ENCODE measurements at regions not wholly inside any gene's neighbourhood (a gene's known extent, or its start where the extent isn't known, plus 50 kb on each side); places are given as distances from the start of the nearest gene placed in this dataset.

DNA sequence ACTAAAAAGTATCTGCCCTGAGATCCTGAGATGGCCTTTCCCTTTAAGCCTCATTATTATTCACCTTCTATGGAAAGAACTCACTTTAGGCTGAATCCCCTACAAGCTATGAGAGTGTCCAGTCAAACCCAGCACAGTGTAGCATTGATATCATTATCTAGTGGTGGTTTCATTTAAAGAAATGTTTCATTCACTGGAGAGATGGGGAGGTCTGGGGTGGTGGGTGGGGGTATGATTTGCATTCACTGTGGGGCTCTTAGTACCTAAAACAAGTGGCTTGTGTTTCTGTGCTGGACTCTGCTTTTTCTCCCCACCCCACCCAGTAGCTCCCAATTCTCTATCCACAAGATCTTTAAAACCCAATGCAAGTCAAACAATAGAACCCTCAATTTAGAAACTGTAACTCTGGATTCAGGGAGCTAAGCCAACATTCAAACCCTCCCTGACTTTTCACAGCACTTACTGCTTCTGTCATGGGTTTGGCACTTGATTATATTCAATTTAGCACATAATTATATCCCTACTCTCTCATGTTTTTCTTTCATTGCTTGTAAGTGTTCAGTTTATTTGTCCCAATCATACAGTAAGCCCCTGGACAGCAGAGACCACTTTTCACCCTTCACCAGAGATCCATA is 310.5 kb upstream of the THBS1 start:
- H3K4me3 ChIP-seq: no peak overlapping the region

DNA sequence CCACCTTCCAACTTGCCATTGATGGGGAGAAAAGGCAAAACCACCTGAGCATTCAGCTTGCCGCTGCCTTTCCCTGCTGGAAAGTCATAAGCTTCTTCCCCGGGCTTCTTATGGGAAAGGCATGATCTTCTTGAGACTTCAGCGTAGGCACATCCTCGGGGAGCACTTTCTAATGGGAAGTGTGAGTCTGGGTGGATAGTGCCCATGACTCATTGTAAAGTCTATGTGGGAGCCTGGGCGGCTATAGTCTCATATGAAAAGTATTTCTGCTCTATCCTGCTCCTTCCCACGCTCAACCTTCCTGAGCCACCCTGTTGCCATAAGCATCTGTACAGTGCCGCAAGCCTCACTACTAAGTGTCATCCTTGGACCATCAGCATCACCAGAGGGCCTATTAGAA is 309.9 kb upstream of the THBS1 start:
- 76% methylated on average over 7 of the region's 7 CpGs for WGBS (ENCODE audit: missing lambda C conversion rate)
- TF ChIP-seq ZSCAN20 (CRISPR knock-in tag; IDR thresholded peaks at IDR 0.05) (no peak), CEBPB (IDR thresholded peaks at IDR 0.05) (no peak), ZNF302 (CRISPR knock-in tag; IDR thresholded peaks at IDR 0.05) (no peak), HDAC2 (IDR thresholded peaks at IDR 0.05) (no peak), HOXB13 (CRISPR knock-in tag; IDR thresholded peaks at IDR 0.05; ENCODE audit: low read depth) (no peak)
- TF ChIP-seq, protein P1, sequence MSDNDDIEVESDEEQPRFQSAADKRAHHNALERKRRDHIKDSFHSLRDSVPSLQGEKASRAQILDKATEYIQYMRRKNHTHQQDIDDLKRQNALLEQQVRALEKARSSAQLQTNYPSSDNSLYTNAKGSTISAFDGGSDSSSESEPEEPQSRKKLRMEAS (IDR thresholded peaks at IDR 0.05): no peak
- ATAC-seq: peak; percentile 54 to 62; a peak in 4 of 6 replicates
- peak in 1 of 2 experiments; percentile 45 for DNase-seq (ENCODE audit: low read depth in 1 of 2, low spot score in 1 of 2)
- Histone ChIP-seq H3K4me2 (peak overlapping the region; percentile 13; the same call in 1 of the 3 replicates), H3K9me3 (no peaks in the 10 kb centered on the region), H3K4me3 (no peak overlapping the region), H3K27ac (peak overlapping the region; percentile 83 to 86), H3K4me1 (peaks cover 51% of the 10 kb centered on the region)
- FAIRE-seq: no peak
- POLR2A ChIA-PET: interaction anchor here (1.6 kb wide), 1 partner anchor 310 kb away, joined by 4 read pairs; the partner anchor contains the start of gene THBS1
- CTCF ChIA-PET: interaction anchor here (0.9 to 1.8 kb wide), 3 partner anchors 10 to 309 kb away, joined by 3 to 7 read pairs (median 3); no protein-coding TSS in a partner anchor

More for the DNA sequence above, 310.5 kb upstream of the THBS1 start:
- peak overlapping the region; percentile 83 to 86; a peak in 5 of 6 replicates for H3K27ac ChIP-seq
- TF ChIP-seq, protein P2, sequence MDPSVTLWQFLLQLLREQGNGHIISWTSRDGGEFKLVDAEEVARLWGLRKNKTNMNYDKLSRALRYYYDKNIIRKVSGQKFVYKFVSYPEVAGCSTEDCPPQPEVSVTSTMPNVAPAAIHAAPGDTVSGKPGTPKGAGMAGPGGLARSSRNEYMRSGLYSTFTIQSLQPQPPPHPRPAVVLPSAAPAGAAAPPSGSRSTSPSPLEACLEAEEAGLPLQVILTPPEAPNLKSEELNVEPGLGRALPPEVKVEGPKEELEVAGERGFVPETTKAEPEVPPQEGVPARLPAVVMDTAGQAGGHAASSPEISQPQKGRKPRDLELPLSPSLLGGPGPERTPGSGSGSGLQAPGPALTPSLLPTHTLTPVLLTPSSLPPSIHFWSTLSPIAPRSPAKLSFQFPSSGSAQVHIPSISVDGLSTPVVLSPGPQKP (IDR thresholded peaks at IDR 0.05; ENCODE audit: low read depth, low read length): no peak
- ATAC-seq (no peak), DNase-seq (ENCODE audit: low read depth in 1 of 2, low spot score in 1 of 2) (no peak), FAIRE-seq (no peak)
- no peaks in the 10 kb centered on the region for H3K9me3 ChIP-seq
- H3K4me2 ChIP-seq: peak overlapping the region; percentile 13; the same call in 1 of the 3 replicates
- ChIA-PET CTCF (interaction anchor here (1.1 to 1.8 kb wide), 2 partner anchors 9 to 310 kb away, joined by 3 to 7 read pairs; no protein-coding TSS in a partner anchor), POLR2A (interaction anchor here (1.6 kb wide), 1 partner anchor 310 kb away, joined by 4 read pairs; the partner anchor contains the start of gene THBS1)
- peaks cover 51% of the 10 kb centered on the region for H3K4me1 ChIP-seq

DNA sequence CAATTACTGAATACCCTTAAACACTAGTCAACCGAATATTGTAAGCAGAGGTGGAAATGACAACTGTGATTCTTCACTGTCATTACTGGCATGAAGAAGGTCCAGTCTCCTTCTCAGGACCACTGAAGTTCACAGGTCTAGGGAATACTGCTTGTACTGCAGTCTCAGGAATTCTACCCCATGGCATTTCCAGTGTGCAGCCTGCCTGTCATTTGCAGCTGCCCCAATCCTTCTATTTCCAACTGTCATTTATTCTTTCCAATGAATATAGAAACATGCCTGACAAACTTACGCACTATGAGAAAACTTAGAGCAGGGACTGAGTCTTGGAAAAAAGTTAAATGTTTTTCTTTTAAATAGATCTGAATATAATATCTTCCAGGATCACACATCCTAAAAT is 308.0 kb upstream of the THBS1 start:
- H3K9me3 ChIP-seq: no peaks in the 10 kb centered on the region
- DNase-seq (ENCODE audit: low read depth in 1 of 2, low spot score in 1 of 2) (no peak), FAIRE-seq (no peak), ATAC-seq (no peak)
- H3K4me3 ChIP-seq: no peak overlapping the region
- peak overlapping the region; percentile 74 for H3K4me2 ChIP-seq
- TF ChIP-seq KDM5A (IDR thresholded peaks at IDR 0.05) (no peak), POLR2A (IDR thresholded peaks at IDR 0.05; ENCODE audit: low read length) (no peak), HOXB13 (CRISPR knock-in tag; IDR thresholded peaks at IDR 0.05; ENCODE audit: low read depth) (no peak)
- H3K4me1 ChIP-seq: peaks cover 44% of the 10 kb centered on the region
- CTCF ChIA-PET: interaction anchor here (1.7 kb wide), 1 partner anchor 100 kb away, joined by 5 read pairs; no protein-coding TSS in a partner anchor
- POLR2A ChIA-PET: interaction anchor here (1.0 kb wide), 1 partner anchor 308 kb away, joined by 3 read pairs; the partner anchor contains the start of gene THBS1
- peak overlapping the region; percentile 83 to 86 for H3K27ac ChIP-seq
- 79% methylated on average over 2 of the region's 2 CpGs for WGBS (ENCODE audit: missing lambda C conversion rate)

DNA sequence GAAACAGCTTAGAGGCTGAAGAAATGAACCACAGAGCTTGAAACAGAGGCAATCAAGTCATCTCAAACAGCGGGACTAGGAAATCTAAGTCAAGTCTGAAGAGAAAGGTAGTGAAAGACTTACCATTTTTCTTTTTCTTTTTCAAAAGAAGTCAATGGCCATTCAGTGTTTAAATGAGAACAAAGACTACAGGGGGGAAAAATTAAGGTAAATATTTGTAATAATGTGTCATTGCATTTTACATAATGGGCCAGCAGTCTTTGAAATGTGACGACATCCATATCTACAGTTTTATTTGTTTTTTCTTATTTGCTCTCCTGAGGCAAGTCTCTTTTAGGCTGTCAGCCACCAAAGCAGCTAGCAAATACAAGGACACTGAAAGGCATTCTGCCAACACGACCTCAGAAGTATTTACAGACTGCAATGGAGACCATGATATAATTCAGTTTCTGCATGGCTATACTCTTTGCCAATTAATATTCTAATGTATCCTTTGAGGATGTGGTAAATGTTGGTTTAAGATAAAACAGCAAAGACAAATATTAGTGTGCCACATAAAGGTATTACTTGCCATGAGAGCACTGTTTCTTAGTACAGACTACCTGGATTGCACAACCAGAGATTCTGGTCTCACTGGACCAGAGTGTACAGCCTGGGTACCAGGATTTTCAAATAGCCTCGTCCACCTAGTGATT is 307.0 kb upstream of the THBS1 start:
- peak; percentile 31 to 94 for DNase-seq (ENCODE audit: low read depth in 1 of 2, low spot score in 1 of 2)
- Histone ChIP-seq H3K4me1 (peaks cover 44% of the 10 kb centered on the region), H3K9me3 (no peaks in the 10 kb centered on the region), H3K4me2 (peak overlapping the region; percentile 74), H3K4me3 (no peak overlapping the region), H3K27ac (peak overlapping the region; percentile 83 to 86)
- peak; percentile 67 for FAIRE-seq
- 4% methylated on average over 4 of the region's 4 CpGs for WGBS (ENCODE audit: missing lambda C conversion rate)
- ChIA-PET CTCF (interaction anchor here (1.0 to 2.1 kb wide), 4 partner anchors 101 to 566 kb away, joined by 3 to 9 read pairs (median 5); partner anchors contain the start of gene THBS1), POLR2A (interaction anchor here (1.0 kb wide), 1 partner anchor 307 kb away, joined by 3 read pairs; the partner anchor contains the start of gene THBS1)
- peak; percentile 80 to 81 for ATAC-seq
- no peak for TF ChIP-seq NFE2L2 (conservative IDR thresholded peaks at IDR 0.05; ENCODE audit: low read length)
- no peak for TF ChIP-seq HOXB5 (CRISPR knock-in tag; IDR thresholded peaks at IDR 0.05)
- TF ChIP-seq ZSCAN20 (CRISPR knock-in tag; IDR thresholded peaks at IDR 0.05): no peak
- TF ChIP-seq, protein P3, sequence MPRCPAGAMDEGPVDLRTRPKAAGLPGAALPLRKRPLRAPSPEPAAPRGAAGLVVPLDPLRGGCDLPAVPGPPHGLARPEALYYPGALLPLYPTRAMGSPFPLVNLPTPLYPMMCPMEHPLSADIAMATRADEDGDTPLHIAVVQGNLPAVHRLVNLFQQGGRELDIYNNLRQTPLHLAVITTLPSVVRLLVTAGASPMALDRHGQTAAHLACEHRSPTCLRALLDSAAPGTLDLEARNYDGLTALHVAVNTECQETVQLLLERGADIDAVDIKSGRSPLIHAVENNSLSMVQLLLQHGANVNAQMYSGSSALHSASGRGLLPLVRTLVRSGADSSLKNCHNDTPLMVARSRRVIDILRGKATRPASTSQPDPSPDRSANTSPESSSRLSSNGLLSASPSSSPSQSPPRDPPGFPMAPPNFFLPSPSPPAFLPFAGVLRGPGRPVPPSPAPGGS (IDR thresholded peaks at IDR 0.05): peak; percentile 95; the same call in 2 of the 3 replicates
- no peak for TF ChIP-seq CBX8 (IDR thresholded peaks at IDR 0.05)
- TF ChIP-seq MAZ (IDR thresholded peaks at IDR 0.05; ENCODE audit: borderline replicate concordance, low read depth, low read length): no peak
- TF ChIP-seq ESRRA (IDR thresholded peaks at IDR 0.05; ENCODE audit: borderline replicate concordance, low read length): no peak
- no peak for TF ChIP-seq BHLHE40 (IDR thresholded peaks at IDR 0.05; ENCODE audit: low read depth, low read length)
- TF ChIP-seq TP53 (CRISPR knock-in tag; IDR thresholded peaks at IDR 0.05): no peak
- TF ChIP-seq RAD21 (conservative IDR thresholded peaks at IDR 0.05 in 1 of 2, IDR thresholded peaks at IDR 0.05 in 1 of 2): peak; percentile 19 to 63; a peak in 4 of 5 replicates
- TF ChIP-seq, protein P4, sequence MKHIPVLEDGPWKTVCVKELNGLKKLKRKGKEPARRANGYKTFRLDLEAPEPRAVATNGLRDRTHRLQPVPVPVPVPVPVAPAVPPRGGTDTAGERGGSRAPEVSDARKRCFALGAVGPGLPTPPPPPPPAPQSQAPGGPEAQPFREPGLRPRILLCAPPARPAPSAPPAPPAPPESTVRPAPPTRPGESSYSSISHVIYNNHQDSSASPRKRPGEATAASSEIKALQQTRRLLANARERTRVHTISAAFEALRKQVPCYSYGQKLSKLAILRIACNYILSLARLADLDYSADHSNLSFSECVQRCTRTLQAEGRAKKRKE (CRISPR knock-in tag; IDR thresholded peaks at IDR 0.05; ENCODE audit: low read depth): no peak
- TF ChIP-seq GATA3 (IDR thresholded peaks at IDR 0.05; ENCODE audit: borderline replicate concordance): peak; percentile 95
- TF ChIP-seq, protein P2 (IDR thresholded peaks at IDR 0.05; ENCODE audit: low read depth, low read length): no peak
- TF ChIP-seq, protein P5, sequence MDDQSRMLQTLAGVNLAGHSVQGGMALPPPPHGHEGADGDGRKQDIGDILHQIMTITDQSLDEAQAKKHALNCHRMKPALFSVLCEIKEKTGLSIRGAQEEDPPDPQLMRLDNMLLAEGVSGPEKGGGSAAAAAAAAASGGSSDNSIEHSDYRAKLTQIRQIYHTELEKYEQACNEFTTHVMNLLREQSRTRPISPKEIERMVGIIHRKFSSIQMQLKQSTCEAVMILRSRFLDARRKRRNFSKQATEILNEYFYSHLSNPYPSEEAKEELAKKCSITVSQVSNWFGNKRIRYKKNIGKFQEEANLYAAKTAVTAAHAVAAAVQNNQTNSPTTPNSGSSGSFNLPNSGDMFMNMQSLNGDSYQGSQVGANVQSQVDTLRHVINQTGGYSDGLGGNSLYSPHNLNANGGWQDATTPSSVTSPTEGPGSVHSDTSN (IDR thresholded peaks at IDR 0.05): no peak
- peak; percentile 78 to 86 for TF ChIP-seq CEBPB (IDR thresholded peaks at IDR 0.05)
- no peak for TF ChIP-seq ZNF302 (CRISPR knock-in tag; IDR thresholded peaks at IDR 0.05)
- TF ChIP-seq SREBF2 (IDR thresholded peaks at IDR 0.05): no peak

Measured in A549 (cell line).